ENCODE measurements at regions not wholly inside any gene's neighbourhood (a gene's known extent, or its start where the extent isn't known, plus 50 kb on each side); places are given as distances from the start of the nearest gene placed in this dataset.

GRCh38 chr13:40376867-40377535 lies 289.4 kb downstream of the FOXO1 start:
- no peak for DNase-seq

- no peak for DNase-seq
These were observed 288.7 kb downstream of the FOXO1 start for GRCh38 chr13:40377783-40378182.

DNA sequence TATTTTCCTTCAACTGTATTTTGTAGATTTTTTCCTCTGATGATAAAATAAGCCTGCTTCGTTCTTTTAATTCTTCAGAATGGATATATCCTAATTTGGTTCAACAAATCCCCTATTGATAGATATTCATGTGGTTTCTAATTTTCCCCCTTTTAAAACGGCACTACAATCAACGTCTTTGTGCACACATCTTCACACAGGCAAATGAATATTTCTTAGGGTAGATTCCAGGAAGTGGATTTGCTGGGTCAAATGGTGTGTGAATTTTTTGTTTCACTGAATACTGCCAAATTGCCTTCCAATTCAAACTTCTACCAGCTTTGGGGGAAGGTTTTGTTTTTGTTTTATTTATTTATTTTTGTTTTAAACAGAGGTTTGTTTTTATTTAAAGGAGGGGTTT lies 287.2 kb downstream of the FOXO1 start:
- DNase-seq: no peak

- DNase-seq: no peak
These were observed 286.5 kb downstream of the FOXO1 start for GRCh38 chr13:40379794-40380578.

DNA sequence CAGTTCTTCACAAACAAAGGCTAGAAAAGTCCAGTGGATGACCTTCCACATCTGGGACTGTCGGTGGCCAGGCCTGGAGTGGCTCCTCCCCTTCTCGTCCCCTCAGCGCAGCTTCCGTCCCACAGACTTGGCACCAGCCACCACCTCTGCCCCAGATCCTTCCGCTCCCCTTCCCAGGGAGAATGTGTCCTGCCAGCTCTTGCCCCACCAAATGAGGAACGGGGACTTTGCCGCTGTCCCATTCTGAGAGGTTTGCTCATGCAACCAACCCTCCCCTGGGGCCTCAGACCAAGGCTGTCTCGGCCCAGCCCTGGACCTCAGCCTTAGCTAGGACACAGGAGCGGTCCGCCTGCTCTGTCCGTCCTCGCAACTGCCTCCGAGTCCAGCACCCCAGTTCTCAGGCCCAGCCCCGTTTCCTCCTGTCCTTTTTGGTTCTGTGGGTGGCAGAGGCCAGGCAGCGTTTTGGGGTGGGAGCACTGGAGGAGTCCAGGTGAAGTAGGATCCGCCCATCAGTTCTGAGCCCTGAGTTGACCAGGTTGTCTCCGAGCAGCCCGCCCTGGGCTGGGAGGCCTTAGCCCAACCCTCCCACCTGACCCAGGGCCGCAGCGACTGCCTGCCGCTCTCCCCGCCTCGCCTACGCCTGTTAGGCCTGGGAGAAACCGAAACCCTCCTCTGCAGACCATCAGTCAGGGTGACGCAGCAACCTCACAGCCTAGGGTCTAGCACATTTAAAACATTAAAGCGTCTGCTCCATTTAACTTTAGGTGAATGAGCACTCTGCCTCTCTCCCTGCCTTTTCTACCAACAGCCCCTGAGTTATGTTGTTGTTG lies 284.3 kb downstream of the FOXO1 start:
- no peak for DNase-seq

DNA sequence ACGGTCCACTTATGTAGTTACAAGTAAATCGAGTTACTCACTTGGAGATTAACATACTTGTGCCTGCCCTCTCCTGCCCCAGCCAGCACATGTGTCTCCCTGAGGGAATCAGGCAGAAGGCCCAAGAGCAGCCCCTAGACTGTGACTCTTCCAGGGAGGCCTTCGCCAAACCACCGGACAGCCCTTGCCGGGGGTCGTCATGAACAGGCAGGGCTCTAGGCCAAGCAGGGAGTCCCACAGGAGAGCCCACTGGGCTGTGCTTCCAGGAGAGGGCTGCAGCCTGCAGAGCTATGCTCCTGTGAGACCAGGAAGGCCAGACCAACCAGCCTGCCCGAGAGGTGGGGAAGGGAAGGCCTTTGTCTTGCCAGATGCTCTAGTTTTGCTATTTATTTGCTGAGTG lies 283.3 kb downstream of the FOXO1 start:
- DNase-seq: no peak

- no peak for DNase-seq
These were observed 282.6 kb downstream of the FOXO1 start for GRCh38 chr13:40383885-40384284.

- no peak for DNase-seq
These were observed 281.2 kb downstream of the FOXO1 start for GRCh38 chr13:40384976-40385857.

- no peak for DNase-seq
These were observed 280.6 kb downstream of the FOXO1 start for GRCh38 chr13:40385858-40386180.

DNA sequence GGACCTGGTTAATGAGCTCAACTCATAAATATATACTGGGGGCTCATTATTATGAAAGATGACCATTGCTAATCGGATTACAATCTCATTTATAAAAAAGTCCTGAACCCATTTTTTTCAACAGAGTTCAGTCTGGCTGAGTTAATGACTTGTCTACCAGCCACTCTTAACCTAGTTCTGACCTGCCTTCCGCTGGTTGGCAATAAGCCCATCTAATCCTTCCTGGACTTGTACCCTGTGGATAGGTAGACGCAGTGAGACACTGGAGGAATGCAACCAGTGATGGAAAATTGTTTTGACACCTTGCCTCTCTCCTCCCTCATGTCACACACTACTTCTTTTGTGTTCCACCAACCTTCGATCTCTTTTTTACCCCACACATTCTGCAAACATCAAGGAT lies 279.9 kb downstream of the FOXO1 start:
- DNase-seq: no peak

DNA sequence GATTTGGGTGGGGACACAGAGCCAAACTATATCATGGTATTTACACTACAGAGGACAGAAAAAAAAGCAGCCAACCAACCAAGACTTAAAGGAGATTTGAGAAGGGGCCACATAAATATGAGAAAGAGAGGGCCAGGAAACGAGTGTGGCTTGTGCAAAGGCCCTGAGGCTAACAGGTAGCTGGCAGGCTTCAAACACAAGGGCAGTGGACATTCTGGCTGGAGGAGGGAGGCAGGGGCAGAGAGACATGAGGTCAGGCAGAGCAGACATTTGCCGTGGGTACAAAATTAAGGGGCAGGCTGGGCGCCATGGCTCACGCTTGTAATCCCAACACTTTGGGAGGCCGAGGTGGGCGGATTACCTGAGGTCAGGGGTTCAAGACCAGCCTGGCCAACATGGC lies 278.7 kb downstream of the FOXO1 start:
- DNase-seq: no peak

- no peak for DNase-seq
These were observed 277.8 kb downstream of the FOXO1 start for GRCh38 chr13:40388617-40389016.

- DNase-seq: no peak
These were observed 277.3 kb downstream of the FOXO1 start for GRCh38 chr13:40389081-40389641.

- DNase-seq: no peak
These were observed 276.0 kb downstream of the FOXO1 start for GRCh38 chr13:40390401-40390916.

GRCh38 chr13:40391788-40392187 lies 274.7 kb downstream of the FOXO1 start:
- DNase-seq: no peak

- no peak for DNase-seq
These were observed 272.0 kb downstream of the FOXO1 start for GRCh38 chr13:40394304-40394985.

DNA sequence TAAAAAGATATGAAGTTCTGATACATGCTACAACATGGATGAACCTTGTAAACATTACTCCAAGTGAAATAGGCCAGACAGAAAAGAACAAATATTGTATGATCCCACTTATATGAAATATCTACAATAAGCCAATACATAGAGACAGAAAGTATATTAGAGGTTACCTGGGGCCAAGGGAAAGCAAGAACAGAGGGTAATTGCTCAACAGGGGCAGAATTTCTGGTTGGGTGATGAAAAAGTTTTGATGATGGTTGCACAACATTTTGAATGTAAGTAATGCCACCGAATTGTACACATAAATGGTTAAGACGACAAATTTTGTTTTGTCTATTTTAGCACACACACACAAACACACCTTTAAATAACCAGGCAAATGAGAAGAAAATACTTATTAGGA lies 268.4 kb downstream of the FOXO1 start:
- DNase-seq: no peak

- DNase-seq: no peak
These were observed 266.7 kb downstream of the FOXO1 start for GRCh38 chr13:40399756-40400155.

DNA sequence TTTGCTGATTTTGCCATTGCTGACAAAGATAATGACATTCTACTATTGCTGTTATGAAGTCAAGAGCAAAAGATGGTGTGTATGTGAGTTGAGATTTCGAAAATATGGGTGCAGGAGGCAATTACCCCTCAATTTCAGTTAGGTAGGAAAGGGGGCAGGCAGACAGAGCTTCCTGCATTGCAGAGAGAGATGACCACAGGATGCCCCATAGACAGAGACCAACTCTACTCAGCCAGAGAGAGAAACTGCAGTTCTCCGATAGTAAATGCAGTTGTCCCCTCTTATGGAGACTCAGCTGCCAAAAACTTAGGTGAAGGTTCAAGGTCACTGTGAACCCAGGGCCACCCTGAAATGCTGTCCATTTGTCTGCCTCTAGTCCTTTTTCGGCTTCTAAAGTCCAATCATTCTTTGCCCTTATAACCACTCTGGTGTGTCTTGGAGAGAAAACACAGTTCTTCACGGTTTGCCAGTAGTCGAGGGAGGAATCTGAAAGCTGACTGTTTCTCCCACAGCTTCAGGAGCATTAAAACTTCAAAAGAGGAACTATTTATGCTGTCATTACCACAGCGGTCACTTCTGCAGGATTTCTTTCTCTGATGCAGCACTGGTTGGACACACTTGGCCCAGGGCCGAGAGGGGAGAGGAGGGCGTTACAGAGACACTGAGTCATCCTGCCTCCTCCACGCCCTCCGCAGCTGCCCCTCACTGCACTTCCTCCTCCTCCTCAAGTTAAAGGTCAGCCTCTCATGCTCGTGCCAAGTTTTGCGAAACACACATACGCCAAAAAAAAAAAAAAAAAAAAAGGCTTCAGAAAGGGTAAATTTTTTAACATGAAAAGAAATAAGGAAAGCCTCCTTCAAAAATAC lies 264.3 kb downstream of the FOXO1 start:
- DNase-seq: peak; percentile 3

- no peak for DNase-seq
These were observed 263.5 kb downstream of the FOXO1 start for GRCh38 chr13:40402931-40403431.

Measured in SHP77 treated with DMSO at 0.1 percent for 48 hours (cell line).